ENCODE measurements at regions not wholly inside any gene's neighbourhood (a gene's known extent, or its start where the extent isn't known, plus 50 kb on each side); places are given as distances from the start of the nearest gene placed in this dataset.

GRCh38 chr9:71384343-71384742 is 262.9 kb upstream of the TRPM3 start:
- no peak for DNase-seq (ENCODE audit: low read depth in 3 of 3, low spot score in 2 of 3)

GRCh38 chr9:71383308-71383940 is 262.0 kb upstream of the TRPM3 start:
- no peak for DNase-seq (ENCODE audit: low read depth in 3 of 3, low spot score in 2 of 3)

GRCh38 chr9:71368157-71368556 is 246.7 kb upstream of the TRPM3 start:
- DNase-seq (ENCODE audit: low read depth in 3 of 3, low spot score in 2 of 3), result no peak

GRCh38 chr9:71364186-71364955 is 242.9 kb upstream of the TRPM3 start:
- no peak for DNase-seq (ENCODE audit: low read depth in 3 of 3, low spot score in 2 of 3)

GRCh38 chr9:71363286-71363961 is 242.0 kb upstream of the TRPM3 start:
- DNase-seq (ENCODE audit: low read depth in 3 of 3, low spot score in 2 of 3), result no peak

- no peak for DNase-seq (ENCODE audit: low read depth in 3 of 3, low spot score in 2 of 3)
These were observed 239.9 kb upstream of the TRPM3 start for GRCh38 chr9:71361357-71361756.

- no peak for DNase-seq (ENCODE audit: low read depth in 3 of 3, low spot score in 2 of 3)
These were observed 235.9 kb upstream of the TRPM3 start for GRCh38 chr9:71357346-71357745.

- no peak for DNase-seq (ENCODE audit: low read depth in 3 of 3, low spot score in 2 of 3)
These were observed 234.5 kb upstream of the TRPM3 start for GRCh38 chr9:71355884-71356283.

- DNase-seq (ENCODE audit: low read depth in 3 of 3, low spot score in 2 of 3), result no peak
These were observed 232.3 kb upstream of the TRPM3 start for GRCh38 chr9:71353720-71354119.

GRCh38 chr9:71352837-71353236 is 231.4 kb upstream of the TRPM3 start:
- DNase-seq (ENCODE audit: low read depth in 3 of 3, low spot score in 2 of 3), result no peak

- no peak for DNase-seq (ENCODE audit: low read depth in 3 of 3, low spot score in 2 of 3)
These were observed 227.8 kb upstream of the TRPM3 start for GRCh38 chr9:71349218-71349617.

GRCh38 chr9:71333321-71333720 is 211.9 kb upstream of the TRPM3 start:
- no peak for DNase-seq (ENCODE audit: low read depth in 3 of 3, low spot score in 2 of 3)

- no peak for DNase-seq (ENCODE audit: low read depth in 3 of 3, low spot score in 2 of 3)
These were observed 210.2 kb upstream of the TRPM3 start for GRCh38 chr9:71331603-71332002.

GRCh38 chr9:71329873-71330272 is 208.5 kb upstream of the TRPM3 start:
- no peak for DNase-seq (ENCODE audit: low read depth in 3 of 3, low spot score in 2 of 3)

- no peak for DNase-seq (ENCODE audit: low read depth in 3 of 3, low spot score in 2 of 3)
These were observed 204.9 kb upstream of the TRPM3 start for GRCh38 chr9:71326360-71326759.

- DNase-seq (ENCODE audit: low read depth in 3 of 3, low spot score in 2 of 3), result no peak
These were observed 201.9 kb upstream of the TRPM3 start for GRCh38 chr9:71323357-71323756.

- no peak for DNase-seq (ENCODE audit: low read depth in 3 of 3, low spot score in 2 of 3)
These were observed 200.9 kb upstream of the TRPM3 start for GRCh38 chr9:71322311-71322710.

- DNase-seq (ENCODE audit: low read depth in 3 of 3, low spot score in 2 of 3), result no peak
These were observed 187.0 kb upstream of the TRPM3 start for GRCh38 chr9:71308454-71308853.

- no peak for DNase-seq (ENCODE audit: low read depth in 3 of 3, low spot score in 2 of 3)
These were observed 184.7 kb upstream of the TRPM3 start for GRCh38 chr9:71306134-71306533.

- DNase-seq (ENCODE audit: low read depth in 3 of 3, low spot score in 2 of 3), result no peak
These were observed 181.9 kb upstream of the TRPM3 start for GRCh38 chr9:71303351-71303750.

- no peak for DNase-seq (ENCODE audit: low read depth in 3 of 3, low spot score in 2 of 3)
These were observed 181.4 kb upstream of the TRPM3 start for GRCh38 chr9:71302776-71303175.

GRCh38 chr9:71295928-71296327 is 174.5 kb upstream of the TRPM3 start:
- DNase-seq (ENCODE audit: low read depth in 3 of 3, low spot score in 2 of 3), result no peak
